Cerebellar cortex (tissue), 1 donor: ENCODE measurements at regions not wholly inside any gene's neighbourhood (a gene's known extent, or its start where the extent isn't known, plus 50 kb on each side); places are given as distances from the start of the nearest gene placed in this dataset.

Experiments
- DNase-seq: peaks from one replicate; pipeline ENCODE4 v3.0.0-alpha.2; 2015; ENCODE audit warnings: low spot score

DNA sequence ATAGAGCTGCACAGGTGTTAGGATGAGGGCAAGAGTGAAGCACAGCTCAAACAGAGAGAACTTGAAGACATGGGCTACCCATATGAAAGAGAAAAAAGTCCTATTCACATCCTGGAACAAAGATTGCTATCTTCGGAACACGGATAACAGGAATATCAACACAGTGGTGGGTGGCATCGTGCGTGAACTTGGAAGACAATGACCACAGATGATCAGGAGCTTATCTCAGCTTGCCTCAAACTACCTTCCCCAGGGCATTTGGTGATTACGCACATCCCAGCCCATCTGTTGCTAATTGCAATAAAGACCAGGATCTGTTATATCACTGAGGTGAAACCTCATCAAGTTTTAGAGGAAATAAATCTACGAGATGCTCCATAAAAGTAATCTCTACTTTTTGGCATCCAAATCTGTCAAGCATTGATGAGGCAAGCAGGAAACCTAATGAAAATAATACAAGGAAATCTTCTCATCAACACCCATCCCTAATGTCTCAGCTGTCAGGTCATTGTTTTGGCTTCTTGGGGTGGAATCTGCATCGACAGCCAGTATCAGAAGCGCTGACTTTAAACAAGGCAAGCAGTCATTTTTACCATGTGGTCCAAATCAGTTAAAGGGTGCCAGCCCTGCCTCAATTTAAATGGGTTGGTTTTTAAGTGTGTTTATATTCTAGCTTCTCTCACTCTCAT, 188.2 kb downstream of the SPCS3 start:
- no peak for DNase-seq

DNA sequence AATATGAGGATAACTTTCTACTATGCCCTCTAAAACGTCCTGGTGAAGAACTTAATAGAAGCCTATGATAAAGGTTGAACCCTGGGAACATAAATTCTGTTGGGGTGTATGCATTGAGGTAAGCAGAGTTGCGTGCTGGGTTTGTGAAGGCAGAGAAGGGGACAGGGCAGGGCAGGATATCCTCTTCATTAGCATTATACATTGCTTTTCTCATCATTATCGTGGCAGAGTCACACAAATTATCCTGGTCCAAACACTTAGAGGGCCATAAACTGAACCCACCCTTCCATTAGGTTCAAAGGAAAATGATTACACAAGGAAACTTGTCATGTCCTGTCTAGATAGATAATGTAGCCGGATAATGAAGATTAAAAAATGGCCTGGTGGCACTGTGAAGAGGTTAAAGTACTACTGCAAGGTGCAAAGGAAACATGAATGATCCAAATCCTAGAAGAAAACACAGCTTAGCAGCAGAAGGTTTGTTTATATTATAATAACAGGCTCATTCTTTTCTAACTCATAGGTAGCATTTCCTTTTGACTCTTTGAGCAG, 189.1 kb downstream of the SPCS3 start:
- DNase-seq = no peak

DNA sequence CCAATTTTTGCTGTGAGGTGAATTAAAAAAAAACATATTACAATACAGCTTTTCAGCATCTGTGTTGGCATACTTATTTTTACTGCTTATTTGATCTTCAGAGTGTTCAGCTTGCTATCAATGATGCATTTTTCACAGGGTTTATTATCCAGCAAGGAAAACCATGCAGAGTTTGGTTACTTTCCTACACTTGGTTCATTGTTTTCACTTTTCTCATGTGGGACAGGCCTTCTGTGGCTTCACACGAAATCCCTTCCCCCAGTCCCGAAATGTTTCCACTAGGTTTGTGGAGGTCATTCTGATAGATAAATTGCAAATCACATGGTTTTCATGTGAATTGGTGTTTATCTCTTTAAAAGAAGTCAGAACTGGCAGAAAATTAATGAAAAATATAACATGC, 205.8 kb downstream of the SPCS3 start:
- DNase-seq = no peak

DNA sequence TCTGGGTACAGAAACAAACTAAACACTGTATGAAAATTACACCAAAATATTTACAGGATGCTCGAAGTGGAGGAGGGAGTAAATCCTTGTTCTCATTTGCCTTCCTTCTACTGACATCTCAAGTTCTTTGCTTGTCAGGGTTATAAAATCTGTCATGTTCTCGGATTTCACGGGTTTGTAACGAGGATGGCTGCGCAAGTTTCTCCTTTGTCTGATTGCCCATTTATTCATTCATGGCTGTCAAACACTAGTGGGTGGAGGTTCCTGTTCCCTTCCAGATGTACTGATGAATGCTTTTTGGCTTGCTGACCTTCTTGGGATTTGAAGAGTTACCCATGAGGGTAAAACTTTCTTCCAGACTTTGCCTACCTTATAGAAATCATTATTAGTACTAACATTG, 206.9 kb downstream of the SPCS3 start:
- no peak for DNase-seq

DNA sequence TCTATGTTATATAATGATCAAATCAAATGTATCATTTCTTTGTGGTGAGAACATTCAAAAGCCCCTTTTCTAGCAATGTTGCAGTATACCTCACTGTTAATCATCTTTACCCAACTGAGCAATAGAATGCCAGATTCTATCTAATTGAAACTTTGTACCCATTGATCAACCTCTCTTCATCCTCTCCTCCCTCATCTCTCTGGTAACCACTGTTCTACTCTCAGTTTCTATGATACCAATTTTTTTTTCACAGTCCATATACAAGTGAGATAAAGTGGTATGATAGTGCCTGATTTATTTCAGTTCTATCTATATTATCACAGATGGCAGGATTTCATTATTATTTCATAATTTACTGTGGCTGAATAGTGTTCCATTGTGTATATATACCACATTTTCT, 209.8 kb downstream of the SPCS3 start:
- no peak for DNase-seq

DNA sequence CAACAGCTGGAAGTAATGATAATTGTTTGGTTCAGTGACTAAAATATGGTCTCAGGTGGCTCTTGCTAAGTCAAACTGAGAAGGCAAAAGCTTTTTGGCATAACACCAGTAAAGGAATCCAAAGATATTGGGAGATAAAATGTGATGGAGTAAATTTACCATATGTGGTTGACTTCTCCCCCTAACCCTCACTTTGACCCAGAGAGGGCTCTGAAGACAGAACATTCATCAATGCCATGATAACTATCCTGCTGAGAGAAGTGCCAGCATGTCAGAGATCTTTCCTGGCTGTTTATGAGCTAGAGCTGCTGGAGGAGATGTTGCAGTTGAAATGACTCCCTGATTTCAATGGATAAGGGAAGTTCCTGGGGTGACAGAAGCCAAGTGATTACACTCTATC, 213.4 kb downstream of the SPCS3 start:
- no peak for DNase-seq

DNA sequence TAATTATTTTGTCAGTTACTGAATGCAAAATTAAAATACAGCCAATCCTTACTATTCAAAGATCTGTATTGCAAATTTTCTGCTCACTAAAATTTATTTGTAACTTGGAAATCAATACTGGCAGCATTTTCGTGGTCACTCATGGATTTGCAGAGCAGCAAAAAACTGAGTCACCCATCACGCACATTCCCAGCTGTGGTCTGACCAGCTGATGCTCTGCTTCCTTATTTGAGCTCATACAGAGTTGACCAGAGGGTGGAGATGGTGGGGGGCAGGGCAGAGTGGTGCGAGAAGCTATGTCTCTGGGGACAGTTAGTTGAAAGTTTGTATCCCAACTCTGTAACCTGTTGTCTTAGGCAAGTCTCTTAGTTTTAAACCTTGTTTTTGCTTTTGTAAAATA, 214.8 kb downstream of the SPCS3 start:
- DNase-seq = no peak

DNA sequence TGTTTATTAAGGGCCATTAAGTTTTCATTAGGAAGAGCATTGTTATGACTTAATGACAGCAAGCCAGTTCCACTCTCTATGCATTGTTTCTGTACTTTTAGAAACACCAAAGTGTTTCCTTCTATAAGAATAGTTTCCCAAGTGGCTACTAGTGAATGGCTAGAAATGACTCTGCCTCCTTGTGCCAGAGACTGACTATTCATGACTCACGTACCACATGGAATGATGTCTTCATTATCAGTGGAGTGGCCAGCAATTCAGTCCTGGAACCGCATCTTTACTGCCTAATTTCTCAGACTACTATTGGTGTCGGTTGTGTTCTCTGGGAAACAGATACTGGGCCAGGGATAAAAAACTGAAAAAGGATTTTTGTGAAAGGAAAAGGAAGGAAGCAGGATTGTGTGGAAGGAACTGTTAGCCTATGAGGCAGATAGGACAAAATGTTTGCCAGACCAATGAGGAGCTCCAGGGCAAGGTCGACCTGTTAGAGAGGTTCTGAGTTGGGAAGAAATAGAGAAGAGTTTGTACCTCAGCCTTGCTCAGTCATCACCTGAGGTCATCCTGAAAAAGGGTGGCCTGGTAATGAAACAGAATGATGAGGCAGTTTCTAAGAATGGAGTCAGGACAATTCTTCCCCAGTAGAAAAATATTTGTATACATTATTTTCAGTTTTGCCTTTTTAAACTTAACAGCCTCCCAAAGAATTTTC, 218.6 kb downstream of the SPCS3 start:
- DNase-seq = no peak

DNA sequence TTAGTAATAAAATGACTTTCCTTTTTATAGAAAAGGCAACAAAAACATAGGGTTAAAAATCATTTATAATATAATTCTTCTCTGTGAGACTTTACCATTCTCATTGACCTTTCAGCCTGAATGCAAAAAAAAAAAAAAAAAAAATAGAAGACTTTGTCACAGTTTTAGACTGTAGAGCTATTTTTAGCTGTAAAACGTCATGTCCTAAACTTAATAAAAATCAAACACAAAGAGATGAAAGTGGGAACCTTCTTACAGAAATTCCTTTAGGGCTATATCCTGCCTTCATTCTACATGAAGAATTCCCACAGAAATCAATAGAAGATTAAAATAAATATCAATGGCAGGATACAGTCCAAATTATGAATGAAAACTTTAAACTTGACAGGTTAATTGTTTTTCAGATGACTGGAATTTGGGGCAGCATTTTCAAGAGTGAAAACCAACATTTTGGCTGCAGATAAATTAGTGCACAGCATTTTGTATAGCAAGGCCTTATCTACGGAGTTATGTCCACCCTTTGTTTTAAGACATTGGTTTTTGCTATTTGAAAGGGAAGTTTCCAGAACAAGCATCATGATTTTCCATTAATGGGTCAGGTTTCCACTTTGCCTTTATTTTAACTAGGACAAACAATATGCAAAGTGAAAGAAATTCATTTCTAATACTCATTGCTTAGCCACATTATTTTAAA, 219.5 kb downstream of the SPCS3 start:
- DNase-seq = no peak

DNA sequence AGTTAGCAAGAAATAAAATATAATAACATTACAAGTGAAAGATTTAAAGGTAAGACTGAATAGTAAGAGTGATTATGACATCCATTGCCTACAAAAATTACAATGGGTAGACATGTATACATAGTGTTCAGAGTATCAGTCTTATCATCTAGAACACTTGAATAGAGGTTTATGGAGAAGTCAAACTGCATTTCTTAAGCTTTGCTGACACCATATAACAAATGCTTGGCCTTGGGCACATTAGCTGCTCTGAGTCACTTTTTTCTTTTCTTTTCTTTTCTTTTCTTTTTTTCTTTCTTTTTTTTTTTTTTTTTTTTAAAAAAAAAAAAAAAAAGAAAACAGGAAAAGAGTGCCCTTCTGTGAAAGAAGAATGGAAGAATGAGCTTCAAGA, 220.0 kb downstream of the SPCS3 start:
- DNase-seq = no peak

DNA sequence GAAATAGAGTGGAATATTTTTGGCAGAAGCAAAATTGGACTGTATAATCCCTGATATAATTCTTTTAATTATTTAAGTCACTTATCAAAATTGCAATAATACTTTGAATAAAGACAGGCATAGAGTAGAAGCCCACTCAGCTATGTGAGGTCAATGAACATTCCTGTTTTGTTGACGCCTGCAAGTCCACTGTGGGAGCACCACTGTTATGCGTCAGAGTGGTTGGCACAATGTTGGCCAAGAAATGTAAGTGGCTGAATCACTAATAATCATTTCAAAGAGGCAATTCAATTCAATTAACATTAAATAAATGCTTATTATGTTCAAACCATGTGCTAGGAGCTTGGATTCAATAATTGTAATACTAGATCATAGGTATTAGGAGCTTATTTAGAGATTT, 221.0 kb downstream of the SPCS3 start:
- no peak for DNase-seq

DNA sequence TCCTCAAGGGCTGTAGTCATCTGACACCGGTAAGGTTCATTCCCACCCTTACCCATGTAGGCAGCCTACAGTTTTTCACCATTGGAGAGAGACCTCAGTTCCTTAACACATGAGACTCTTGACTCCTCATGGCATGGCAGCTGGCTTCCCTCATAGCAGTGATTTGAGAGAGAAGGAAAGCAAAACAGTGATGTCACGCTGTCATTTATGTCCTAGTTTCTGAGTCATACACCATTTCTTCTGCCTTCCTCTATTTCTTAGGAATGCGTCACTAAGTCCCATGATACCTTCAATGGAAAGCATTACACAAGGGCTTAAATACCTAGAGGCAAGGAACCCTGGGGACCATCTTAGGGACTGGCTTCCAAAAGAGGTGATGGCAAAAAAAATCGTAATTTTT, 226.1 kb downstream of the SPCS3 start:
- no peak for DNase-seq

DNA sequence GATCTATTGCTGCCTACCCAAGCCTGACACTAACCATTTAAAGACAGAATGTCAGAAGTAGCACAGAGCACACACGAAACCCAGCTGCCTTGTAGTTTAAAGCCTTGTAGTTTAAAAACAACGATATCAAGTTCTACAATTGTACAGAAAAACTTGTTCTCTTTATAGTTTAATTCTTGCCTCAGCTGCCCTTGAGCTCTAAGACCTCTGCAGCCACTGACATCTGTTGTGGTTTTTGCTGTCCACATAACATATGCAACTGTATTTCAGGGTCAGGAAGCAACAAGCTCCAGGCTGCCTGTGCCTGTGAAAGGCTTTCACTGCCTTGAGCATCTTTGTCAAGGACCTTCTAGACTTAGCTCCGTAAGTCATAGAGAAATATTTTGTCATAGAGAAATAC, 227.2 kb downstream of the SPCS3 start:
- no peak for DNase-seq

DNA sequence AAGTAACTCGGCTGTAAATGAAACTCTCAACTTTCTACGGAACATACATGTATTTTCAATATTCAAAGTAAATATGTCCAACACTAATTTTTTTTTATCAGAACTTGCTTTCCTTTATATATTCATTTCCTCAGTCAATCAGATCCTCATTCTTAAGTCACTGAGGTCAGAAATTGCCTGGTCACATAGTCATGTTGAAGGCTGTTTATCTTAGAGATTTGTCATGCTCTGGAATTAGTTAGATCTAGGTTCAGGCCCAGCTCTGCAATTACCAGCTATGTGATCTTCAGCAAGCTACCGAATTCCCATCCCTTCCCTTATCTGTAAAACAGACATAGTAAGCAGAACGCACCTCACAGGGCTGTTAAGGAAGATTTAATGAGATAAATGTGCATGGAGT, 228.8 kb downstream of the SPCS3 start:
- DNase-seq = no peak

DNA sequence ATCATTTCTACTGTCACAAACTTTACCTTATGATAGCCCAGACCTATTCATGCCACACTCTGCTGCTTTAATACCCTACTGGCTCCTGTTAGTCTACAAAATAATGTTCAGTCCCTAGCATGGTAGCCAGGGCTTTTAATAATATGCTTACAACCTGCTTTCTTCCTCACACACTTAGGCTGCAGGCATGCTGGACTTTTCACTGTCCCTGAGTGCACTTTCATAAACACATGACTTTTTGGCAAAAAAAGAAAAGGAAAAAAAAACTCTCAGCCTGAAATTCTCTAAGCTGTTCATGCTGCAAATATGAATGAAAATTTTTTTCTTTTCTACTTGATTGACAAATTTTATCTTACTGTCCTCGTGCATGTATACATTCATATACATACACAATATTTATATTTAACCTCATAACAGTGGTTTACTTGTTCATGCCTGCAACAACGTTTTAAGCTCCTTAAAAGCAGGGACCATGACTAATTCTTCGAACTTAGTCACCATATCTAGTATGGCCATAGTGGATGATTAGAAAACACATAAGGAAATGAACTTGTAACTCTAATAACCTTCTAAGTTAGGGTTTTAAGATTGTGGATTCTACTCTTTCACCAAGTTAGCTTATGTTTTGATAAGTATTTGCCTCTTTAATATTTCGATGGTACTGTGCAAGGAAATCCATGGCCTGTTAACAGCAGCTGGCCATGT, 229.5 kb downstream of the SPCS3 start:
- no peak for DNase-seq

DNA sequence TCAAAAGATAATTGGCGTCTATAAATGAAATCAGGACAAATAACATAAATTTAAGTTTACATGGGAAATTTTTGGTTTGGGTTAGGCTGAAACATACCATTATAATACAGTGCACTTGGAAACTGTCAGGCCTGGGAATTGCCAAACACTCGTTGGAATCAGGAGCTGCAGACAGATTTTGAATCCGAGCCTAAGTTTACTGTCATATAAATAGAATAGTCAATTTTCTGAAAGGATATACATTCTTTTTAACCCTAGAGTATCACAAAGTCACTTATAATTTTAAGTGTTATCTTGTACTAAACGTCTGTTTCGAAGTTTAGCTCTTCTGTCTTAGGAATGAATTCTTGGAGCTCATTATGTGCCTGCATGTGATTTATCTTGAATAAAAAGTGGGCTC, 234.1 kb downstream of the VEGFC start:
- DNase-seq = no peak

DNA sequence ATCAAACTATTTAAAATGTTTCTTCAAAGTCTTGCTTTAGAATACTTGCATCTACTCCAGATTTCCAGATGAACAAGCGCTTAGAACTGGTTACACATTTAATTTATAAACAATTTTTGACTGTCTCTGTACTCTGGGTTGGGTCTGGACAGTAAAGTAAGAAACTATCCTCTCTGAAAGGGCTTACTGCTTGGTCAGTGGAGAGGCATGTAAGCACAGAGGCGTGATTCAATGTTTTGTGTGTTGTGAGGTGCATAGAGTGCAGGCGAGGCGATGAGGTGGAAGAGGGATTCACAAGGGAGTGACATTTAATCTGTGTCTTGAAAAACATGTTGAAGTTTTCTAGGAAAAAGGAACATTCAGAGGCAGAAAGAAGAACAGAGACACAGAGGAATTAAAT, 231.4 kb downstream of the VEGFC start:
- no peak for DNase-seq

DNA sequence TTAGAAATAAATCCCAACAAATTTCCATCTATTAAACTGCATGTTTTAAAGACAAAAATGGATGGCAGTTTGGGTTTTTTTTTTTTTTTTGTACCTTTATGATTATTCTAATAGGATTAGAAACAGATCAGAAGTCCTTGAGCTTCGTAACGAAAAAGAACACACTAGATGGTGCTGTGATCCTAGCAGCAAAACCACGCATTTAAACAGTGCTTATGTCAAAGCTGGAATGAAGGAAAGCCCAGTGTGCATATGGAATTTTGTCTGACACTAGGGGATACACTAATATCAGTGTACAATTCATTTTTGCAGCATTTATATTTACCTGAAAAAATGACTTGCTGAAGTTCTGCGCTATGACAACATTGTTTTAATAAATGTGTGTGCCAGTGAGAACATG, 229.1 kb downstream of the VEGFC start:
- no peak for DNase-seq

DNA sequence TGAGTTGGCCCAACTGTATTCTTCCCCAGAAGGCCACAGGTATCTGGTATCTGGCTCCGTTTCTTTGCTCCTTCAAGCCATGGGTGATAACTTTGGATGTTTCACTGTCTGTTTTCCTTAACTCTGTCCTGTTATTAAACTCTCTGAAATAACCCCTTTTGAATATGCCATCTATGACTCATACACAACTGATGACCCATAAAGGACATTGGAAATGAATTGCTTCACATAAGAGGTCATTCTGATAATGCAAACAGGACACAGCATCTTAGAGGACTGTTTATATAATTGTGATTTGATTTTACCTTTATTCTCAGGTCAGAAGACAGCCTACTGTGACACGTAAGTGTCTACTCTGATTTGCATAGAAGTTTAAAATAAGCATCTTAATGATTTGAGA, 227.7 kb downstream of the VEGFC start:
- no peak for DNase-seq

DNA sequence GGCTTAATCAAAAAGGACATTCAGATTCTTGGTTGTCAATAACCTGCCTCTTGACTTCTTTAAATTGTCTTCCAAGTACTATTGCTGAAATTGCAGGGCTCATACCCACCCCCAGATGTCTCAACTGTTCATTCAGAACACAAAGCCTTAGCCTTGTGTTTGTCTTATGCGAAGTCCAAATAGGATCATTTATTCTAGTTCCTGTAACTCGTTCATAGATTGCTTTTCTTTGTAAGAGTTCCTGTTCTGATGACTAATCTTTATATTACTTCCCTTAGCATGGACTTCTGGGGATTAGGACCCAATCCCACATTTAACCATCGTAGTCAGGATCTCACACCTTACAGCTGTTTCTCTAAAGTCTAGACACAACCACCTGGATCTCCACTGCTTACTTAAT, 226.0 kb downstream of the VEGFC start:
- DNase-seq = no peak

DNA sequence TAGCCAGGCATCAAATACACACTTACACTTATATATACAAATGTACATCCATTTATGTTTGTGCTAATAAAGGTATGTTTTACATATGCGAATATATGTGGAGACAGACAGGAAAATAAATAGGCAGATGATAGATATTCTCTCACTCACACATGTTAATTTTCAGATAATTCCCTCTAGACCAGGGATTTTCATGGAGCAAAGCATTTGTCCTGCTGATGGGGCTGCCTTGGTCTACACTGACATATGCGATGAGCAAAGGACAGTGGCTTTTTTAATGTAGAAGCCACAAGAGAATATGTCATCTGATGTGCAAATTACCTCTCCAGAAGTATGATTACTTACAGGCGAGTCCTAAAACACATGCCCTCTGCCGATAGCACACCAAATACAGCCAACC, 224.5 kb downstream of the VEGFC start:
- DNase-seq = no peak

DNA sequence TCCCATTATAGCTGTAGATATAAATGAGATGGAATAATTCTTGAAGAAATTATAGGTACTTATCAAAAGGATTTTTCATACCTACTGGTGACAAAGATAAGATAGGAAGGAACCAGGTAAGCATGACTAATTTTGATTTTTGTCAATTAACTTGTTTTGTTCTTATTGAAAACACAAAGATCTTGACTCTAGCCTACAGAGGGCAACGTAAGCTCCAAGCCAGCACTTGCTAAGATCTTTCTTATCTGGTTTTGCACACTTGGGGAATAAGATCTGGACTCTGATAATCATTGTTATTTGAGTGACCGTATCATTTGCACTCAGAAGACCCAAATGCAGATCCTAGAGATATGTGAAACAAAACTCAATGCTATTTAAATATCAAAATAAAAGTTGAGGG, 223.4 kb downstream of the VEGFC start:
- DNase-seq = no peak

DNA sequence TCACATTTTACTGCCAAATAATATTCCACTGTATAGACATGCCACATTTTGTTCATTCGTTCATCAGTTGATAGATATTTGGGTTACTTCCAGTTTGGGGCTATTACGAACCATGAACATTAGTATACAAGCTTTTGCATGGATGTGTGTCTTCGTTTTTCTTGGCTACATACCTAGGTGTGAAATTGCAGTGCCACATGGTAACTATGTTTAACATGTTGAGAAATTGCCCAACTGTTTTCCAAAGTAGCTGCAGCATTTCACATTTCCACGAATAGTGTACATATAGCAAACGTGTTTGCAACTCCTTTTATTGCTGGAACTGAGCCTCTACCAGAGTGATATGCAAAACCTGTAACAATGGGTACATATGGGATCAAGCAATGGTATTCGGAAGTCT, 221.5 kb downstream of the VEGFC start:
- DNase-seq = no peak
